Neural cell (in vitro differentiated cells): ENCODE measurements at regions not wholly inside any gene's neighbourhood (a gene's known extent, or its start where the extent isn't known, plus 50 kb on each side); places are given as distances from the start of the nearest gene placed in this dataset.

Source experiments
- MXI1 ChIP-seq: fragments of 450-650 bp; conservative IDR thresholded peaks from 2 replicates; pipeline ENCODE4 v1.6.1; 2014; ENCODE audit warnings: antibody characterized with exemption, mild to moderate bottlenecking; ENCODE audit not compliant: poor library complexity, severe bottlenecking
- POLR2AphosphoS5 ChIP-seq: IDR thresholded peaks from 2 replicates; pipeline ENCODE4 v1.6.1; 2012
- SMC3 ChIP-seq: fragments of 450-650 bp; conservative IDR thresholded peaks from 2 replicates; pipeline ENCODE4 v1.6.1; 2014; ENCODE audit warnings: antibody characterized with exemption, mild to moderate bottlenecking, moderate library complexity; ENCODE audit not compliant: poor library complexity
- TF ChIP-seq, protein P1 (sequence below): IDR thresholded peaks from 2 replicates; pipeline ENCODE4 v1.6.1; 2012; ENCODE audit warnings: borderline replicate concordance
- TF ChIP-seq, protein P2 (sequence below): fragments of 450-650 bp; IDR thresholded peaks from 2 replicates; pipeline ENCODE4 v1.5.1; 2014; ENCODE audit warnings: antibody characterized with exemption, mild to moderate bottlenecking, moderate library complexity; ENCODE audit not compliant: poor library complexity, severe bottlenecking

DNA sequence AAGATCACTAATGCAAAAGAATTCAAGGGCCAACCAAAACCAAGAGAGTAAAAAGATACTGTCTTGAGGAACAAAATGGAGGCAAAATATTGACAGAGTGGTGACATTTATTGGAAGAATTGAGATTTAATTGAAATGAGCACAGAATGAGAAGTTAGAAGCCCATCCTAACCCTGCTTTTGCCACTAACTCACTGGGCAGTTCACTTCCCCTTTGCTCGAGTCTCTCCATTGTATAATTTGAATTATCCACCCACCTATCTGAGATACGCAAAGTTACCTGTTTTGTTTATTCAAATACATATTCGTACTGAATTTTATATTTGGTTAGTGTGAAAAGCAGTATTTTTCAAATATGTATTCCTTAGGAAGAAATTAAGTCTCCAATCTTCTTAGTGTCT is 204.5 kb upstream of the PRDM1 start:
- TF ChIP-seq, protein P1, sequence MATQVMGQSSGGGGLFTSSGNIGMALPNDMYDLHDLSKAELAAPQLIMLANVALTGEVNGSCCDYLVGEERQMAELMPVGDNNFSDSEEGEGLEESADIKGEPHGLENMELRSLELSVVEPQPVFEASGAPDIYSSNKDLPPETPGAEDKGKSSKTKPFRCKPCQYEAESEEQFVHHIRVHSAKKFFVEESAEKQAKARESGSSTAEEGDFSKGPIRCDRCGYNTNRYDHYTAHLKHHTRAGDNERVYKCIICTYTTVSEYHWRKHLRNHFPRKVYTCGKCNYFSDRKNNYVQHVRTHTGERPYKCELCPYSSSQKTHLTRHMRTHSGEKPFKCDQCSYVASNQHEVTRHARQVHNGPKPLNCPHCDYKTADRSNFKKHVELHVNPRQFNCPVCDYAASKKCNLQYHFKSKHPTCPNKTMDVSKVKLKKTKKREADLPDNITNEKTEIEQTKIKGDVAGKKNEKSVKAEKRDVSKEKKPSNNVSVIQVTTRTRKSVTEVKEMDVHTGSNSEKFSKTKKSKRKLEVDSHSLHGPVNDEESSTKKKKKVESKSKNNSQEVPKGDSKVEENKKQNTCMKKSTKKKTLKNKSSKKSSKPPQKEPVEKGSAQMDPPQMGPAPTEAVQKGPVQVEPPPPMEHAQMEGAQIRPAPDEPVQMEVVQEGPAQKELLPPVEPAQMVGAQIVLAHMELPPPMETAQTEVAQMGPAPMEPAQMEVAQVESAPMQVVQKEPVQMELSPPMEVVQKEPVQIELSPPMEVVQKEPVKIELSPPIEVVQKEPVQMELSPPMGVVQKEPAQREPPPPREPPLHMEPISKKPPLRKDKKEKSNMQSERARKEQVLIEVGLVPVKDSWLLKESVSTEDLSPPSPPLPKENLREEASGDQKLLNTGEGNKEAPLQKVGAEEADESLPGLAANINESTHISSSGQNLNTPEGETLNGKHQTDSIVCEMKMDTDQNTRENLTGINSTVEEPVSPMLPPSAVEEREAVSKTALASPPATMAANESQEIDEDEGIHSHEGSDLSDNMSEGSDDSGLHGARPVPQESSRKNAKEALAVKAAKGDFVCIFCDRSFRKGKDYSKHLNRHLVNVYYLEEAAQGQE: no peak
- TF ChIP-seq MXI1: no peak
- TF ChIP-seq, protein P2, sequence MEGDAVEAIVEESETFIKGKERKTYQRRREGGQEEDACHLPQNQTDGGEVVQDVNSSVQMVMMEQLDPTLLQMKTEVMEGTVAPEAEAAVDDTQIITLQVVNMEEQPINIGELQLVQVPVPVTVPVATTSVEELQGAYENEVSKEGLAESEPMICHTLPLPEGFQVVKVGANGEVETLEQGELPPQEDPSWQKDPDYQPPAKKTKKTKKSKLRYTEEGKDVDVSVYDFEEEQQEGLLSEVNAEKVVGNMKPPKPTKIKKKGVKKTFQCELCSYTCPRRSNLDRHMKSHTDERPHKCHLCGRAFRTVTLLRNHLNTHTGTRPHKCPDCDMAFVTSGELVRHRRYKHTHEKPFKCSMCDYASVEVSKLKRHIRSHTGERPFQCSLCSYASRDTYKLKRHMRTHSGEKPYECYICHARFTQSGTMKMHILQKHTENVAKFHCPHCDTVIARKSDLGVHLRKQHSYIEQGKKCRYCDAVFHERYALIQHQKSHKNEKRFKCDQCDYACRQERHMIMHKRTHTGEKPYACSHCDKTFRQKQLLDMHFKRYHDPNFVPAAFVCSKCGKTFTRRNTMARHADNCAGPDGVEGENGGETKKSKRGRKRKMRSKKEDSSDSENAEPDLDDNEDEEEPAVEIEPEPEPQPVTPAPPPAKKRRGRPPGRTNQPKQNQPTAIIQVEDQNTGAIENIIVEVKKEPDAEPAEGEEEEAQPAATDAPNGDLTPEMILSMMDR: no peak
- TF ChIP-seq SMC3: no peak
- no peak for TF ChIP-seq POLR2AphosphoS5
